Ascending aorta (tissue), 2 donors: ENCODE measurements at regions not wholly inside any gene's neighbourhood (a gene's known extent, or its start where the extent isn't known, plus 50 kb on each side); places are given as distances from the start of the nearest gene placed in this dataset.

Experiments
- DNase-seq, 2 donors: peaks; one replicate each; pipeline ENCODE4 v3.0.0-alpha.2; 2019; ENCODE audit warnings: low spot score in 2 of 2
- H3K27ac ChIP-seq, 2 donors: fragments of 200-600 bp; sonication (generic); one replicate each; pipeline ENCODE4 v1.5.1; 2016 to 2017; ENCODE audit warnings: mild to moderate bottlenecking in 1 of 2
- H3K27me3 ChIP-seq: fragments of 200-600 bp; sonication (generic); one replicate; pipeline ENCODE4 v1.5.1; 2017
- H3K36me3 ChIP-seq, 2 donors: fragments of 200-600 bp; sonication (generic); one replicate each; pipeline ENCODE4 v1.5.1; 2016
- H3K4me1 ChIP-seq, 2 donors: fragments of 200-600 bp; sonication (generic); one replicate each; pipeline ENCODE4 v1.5.1; 2016 to 2017; ENCODE audit warnings: mild to moderate bottlenecking in 1 of 2
- H3K4me3 ChIP-seq, 2 donors: fragments of 200-600 bp; sonication (generic); one replicate each; pipeline ENCODE4 v1.5.1; 2016 to 2017; ENCODE audit warnings: mild to moderate bottlenecking in 1 of 2
- H3K9me3 ChIP-seq, 2 donors: fragments of 200-600 bp; sonication (generic); one replicate each; pipeline ENCODE4 v1.5.1; 2016
- CTCF ChIP-seq, 3 experiments: fragments of 200-600 bp in 2 of 3; fragments of 450-650 bp in 1 of 3; sonication (generic) in 2 of 3; IDR thresholded peaks; one replicate each; pipeline ENCODE4 v1.5.1; 2016 to 2019; ENCODE audit warnings: antibody characterized with exemption in 3 of 3, mild to moderate bottlenecking in 1 of 3, moderate library complexity in 1 of 3
- intact Hi-C: fragments of 100-400 bp; cut with DNase I; formaldehyde crosslinking; loops from one replicate; pipeline ENCODE4 v1.15.1; 2023

GRCh38 chr5:109567374-109568044 lies 122.2 kb upstream of the MAN2A1 start:
- Histone ChIP-seq H3K27ac (no peak overlapping the region), H3K4me1 (no peaks in the 10 kb centered on the region), H3K27me3 (no peaks in the 10 kb centered on the region), H3K36me3 (no peaks in the 10 kb centered on the region), H3K4me3 (no peak overlapping the region), H3K9me3 (no peaks in the 10 kb centered on the region)
- DNase-seq: no peak
- intact Hi-C loops: no loop called here
- no peak for TF ChIP-seq CTCF (IDR thresholded peaks at IDR 0.05)

- no peaks in the 10 kb centered on the region for H3K4me1 ChIP-seq
- DNase-seq: no peak
- no peaks in the 10 kb centered on the region for H3K36me3 ChIP-seq
- H3K9me3 ChIP-seq: no peaks in the 10 kb centered on the region
- no peak overlapping the region for H3K27ac ChIP-seq
- no peak for TF ChIP-seq CTCF (IDR thresholded peaks at IDR 0.05)
- no peak overlapping the region for H3K4me3 ChIP-seq
- intact Hi-C loops: no loop called here
- H3K27me3 ChIP-seq: no peaks in the 10 kb centered on the region
Observed at GRCh38 chr5:109566361-109566760, 123.4 kb upstream of the MAN2A1 start.

GRCh38 chr5:109563739-109564138 lies 126.0 kb upstream of the MAN2A1 start:
- Histone ChIP-seq H3K4me3 (no peak overlapping the region), H3K36me3 (no peaks in the 10 kb centered on the region), H3K9me3 (no peaks in the 10 kb centered on the region), H3K4me1 (no peaks in the 10 kb centered on the region), H3K27me3 (no peaks in the 10 kb centered on the region), H3K27ac (no peak overlapping the region)
- no peak for DNase-seq
- TF ChIP-seq CTCF (IDR thresholded peaks at IDR 0.05): no peak
- intact Hi-C loops: no loop called here

DNA sequence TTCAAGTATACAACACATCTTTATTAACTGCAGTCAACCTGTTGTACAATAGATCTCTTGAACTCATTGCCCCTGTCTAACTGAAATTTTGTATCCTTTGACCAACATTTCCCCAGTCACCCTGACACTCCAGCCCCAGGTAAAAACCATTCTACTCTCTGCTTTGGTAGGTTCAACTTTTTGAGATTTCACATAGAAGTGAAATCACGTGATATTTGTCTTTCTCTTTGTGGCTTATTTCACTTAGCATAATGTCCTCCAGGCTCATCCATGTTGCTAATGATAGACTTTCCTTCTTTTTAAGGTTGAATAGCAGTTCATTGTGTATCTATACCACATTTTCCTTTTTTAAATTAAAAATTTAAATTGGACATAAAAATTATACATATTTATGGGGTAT lies 126.5 kb upstream of the MAN2A1 start:
- H3K9me3 ChIP-seq: no peaks in the 10 kb centered on the region
- no peaks in the 10 kb centered on the region for H3K27me3 ChIP-seq
- no peak for TF ChIP-seq CTCF (IDR thresholded peaks at IDR 0.05)
- no peak overlapping the region for H3K27ac ChIP-seq
- no peak for DNase-seq
- intact Hi-C loops: no loop called here
- H3K4me3 ChIP-seq: no peak overlapping the region
- H3K36me3 ChIP-seq: no peaks in the 10 kb centered on the region
- peaks cover 0 to 4% of the 10 kb centered on the region in 2 donors for H3K4me1 ChIP-seq

- TF ChIP-seq CTCF (IDR thresholded peaks at IDR 0.05): no peak
- intact Hi-C loops: no loop called here
- Histone ChIP-seq H3K27me3 (no peaks in the 10 kb centered on the region), H3K4me1 (peaks cover 0 to 7% of the 10 kb centered on the region in 2 donors), H3K9me3 (no peaks in the 10 kb centered on the region), H3K27ac (no peak overlapping the region), H3K4me3 (no peak overlapping the region), H3K36me3 (no peaks in the 10 kb centered on the region)
- no peak for DNase-seq
Observed at GRCh38 chr5:109562441-109562840, 127.3 kb upstream of the MAN2A1 start.

- no peak for DNase-seq
- no peaks in the 10 kb centered on the region for H3K9me3 ChIP-seq
- TF ChIP-seq CTCF (IDR thresholded peaks at IDR 0.05): no peak
- intact Hi-C loops: no loop called here
- peaks cover 0 to 7% of the 10 kb centered on the region in 2 donors for H3K4me1 ChIP-seq
- no peaks in the 10 kb centered on the region for H3K27me3 ChIP-seq
- no peak overlapping the region for H3K27ac ChIP-seq
- H3K36me3 ChIP-seq: no peaks in the 10 kb centered on the region
- no peak overlapping the region for H3K4me3 ChIP-seq
Observed at GRCh38 chr5:109561447-109561846, 128.3 kb upstream of the MAN2A1 start.
